Bone marrow (tissue), 2 donors: ENCODE measurements at regions not wholly inside any gene's neighbourhood (a gene's known extent, or its start where the extent isn't known, plus 50 kb on each side); places are given as distances from the start of the nearest gene placed in this dataset.

ENCODE experiments used
- DNase-seq, 2 donors: peaks; one replicate each; lab custom pipeline; 2025; lab: John Stamatoyannopoulos, UW

DNA sequence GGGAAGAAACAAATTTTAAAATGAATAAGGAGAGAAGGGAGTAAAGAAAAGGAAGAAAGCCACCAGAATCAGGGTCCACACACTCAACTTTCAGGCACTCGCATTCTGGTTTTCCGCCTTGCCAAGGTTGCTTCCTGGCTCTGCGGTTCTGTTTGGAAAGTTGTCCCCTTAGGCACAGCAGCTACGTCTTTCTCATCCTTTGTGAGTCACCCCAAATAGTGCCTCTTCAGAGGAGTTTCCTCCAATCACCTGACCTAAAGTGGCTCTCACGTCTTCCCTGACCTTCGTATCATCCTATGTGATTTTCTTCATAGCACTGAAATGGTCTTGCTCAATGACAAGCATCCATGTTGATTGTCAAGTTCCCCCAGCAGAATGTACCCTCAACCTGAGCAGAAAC, 99.5 kb upstream of the TMCC3 start:
- DNase-seq = no peak

GRCh38 chr12:94749455-94749854, 99.1 kb upstream of the TMCC3 start:
- DNase-seq = no peak

DNA sequence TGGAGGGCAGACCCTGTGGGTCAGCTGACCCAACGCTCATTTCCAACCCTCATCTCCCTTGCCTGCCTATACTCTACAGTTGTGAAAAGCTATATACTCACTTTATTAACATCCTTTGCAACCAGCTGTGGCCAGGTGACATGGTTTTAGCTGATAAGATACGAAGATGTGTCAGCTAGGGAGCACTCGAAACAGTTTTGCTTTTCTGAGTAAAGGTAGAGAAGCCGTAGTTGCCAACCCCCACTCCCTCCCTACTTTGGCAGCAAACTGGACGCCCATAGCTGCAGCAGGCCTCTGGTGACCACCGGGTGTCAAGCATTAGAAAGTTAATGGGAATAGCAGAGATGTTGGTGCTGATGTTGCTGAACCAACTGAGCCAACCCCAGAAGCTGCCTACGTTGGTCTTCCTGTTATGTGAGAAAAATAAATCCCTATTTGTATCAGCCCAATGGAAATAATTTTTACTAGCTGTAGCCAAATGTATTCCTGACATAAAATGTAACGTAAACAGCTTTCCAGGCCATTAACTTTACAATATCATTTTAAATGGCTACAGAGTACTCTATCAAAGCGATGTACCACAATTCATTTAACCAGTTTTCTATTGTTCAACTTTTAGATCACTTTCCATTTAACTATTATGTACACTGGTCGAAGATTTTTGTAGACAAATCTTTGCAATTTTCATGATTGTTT, 98.5 kb upstream of the TMCC3 start:
- no peak for DNase-seq

GRCh38 chr12:94745562-94745961, 95.2 kb upstream of the TMCC3 start:
- DNase-seq = no peak

GRCh38 chr12:94743174-94743573, 92.8 kb upstream of the TMCC3 start:
- DNase-seq = no peak

- DNase-seq = no peak
Observed at GRCh38 chr12:94740601-94741362, 90.4 kb upstream of the TMCC3 start.

GRCh38 chr12:94736820-94737219, 86.5 kb upstream of the TMCC3 start:
- DNase-seq = no peak

DNA sequence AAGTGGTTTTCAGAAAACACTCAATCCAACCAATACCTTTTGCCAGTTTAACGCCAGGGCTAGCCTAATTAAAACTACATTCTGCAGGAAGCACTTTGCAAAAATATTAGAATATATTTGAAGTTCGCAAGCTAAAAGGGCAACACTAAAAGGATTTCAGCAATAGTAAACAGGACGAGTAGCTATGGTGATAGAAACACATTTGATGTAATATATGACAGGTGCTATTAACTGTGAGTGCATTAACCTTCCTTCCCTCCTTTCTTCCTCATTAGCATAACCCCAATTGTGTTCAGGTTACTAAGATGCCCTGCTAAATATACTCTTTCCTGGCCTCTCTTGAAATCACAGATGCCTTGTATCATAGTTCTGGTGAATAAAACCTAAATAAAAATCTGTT, 85.6 kb upstream of the TMCC3 start:
- no peak for DNase-seq

- no peak for DNase-seq
Observed at GRCh38 chr12:94733727-94734126, 83.4 kb upstream of the TMCC3 start.

DNA sequence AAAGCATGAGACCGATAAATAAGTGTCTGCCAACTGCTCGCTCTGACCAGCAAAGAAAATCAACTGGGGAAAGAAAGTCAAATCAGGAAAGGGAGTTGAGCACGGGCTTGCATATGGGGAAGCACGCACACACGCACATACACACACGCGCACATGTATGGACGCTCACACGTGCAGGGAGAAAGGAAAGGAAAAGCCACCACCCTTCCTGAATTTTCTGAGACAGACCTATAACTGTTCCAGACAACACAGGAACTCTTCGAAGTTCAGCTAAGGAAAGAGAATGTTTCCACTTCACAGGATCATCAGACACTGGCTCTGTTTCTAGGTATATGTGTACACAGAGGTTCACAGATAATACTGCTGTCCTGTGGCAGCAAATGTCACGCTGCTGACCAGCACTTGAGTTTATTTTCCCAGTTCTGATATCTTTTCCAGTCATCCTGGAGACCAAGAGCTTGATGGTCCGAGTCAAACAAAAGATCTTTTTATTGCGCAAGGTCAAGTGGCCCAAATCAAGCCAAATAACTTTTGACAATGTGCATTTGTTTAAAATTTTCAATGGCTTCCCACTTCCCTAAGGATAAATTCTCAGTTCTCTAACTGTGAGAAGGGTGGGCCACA, 82.1 kb upstream of the TMCC3 start:
- no peak for DNase-seq

DNA sequence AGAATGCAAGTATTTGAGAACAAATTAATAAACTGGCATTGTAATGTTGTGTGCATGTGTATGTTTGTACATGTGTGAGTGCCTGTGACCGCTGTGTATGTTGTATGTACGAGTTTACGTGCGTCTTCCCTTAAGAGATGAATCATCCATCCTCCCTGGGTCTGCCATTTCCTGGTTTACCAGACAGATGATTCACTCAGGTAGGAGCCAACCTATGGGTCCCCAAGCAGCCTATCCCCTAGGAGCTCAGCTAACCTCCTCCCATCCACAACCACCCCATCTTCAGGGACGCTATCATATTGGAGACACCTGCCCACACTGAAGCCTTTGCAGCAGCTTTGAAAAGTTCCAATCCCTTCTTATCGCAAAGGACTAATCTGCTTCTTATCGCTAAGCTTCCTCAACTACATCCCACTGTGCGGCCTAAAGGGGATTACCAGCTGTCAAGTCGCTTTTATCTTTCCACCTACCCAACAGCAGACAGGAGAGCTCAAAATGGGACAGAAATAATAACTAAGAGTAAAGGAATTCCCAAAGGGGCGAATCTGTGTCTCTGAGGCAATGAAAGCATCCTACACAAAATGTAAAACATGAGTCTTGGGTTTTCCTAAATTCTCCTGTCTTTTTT, 81.5 kb upstream of the TMCC3 start:
- DNase-seq = no peak

DNA sequence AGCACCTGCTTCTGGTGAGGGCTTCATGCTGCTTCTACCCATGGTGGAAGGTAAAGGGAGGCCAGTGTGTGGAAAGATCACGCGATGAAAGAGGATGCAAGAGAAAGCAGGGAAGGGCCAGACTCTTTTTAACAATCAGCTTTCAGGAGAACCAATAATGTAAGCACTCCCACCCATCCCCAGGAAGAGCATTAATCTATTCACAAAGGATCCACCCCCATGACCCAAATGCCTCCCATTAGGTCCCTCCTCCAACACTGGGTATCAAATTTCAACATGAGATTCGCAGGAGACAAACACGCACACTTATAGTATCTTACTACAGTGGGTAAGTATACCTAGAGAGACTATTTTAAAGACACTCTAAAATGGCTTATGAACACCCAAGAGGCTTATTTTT, 80.5 kb upstream of the TMCC3 start:
- no peak for DNase-seq

DNA sequence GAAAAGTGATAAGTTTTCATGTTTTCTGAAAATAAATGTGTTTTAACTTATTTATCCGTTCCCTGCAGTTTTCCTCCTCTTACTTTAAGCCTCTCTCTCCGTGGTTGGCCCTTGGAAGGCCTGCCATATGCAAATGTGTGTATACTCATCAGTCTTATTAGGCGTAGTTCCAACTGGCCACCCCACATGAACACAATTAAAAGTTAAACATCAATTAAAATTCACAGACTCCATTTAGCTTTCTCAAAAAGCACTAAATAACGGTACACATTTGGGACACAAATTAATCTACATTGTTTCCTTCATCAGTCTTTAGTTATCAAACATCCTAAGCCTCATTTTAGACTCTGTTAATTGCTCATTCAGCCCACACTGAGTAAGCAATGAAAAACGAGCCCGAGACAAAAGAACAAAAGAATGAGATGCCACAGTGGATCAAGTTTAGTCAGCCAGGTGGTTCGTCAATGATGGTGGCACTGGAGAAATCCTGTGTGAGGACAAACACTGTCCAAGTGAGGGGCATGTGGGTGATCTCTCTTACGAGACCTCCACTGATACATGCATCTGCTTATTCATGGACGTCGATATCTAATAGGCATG, 76.0 kb upstream of the TMCC3 start:
- DNase-seq = no peak

DNA sequence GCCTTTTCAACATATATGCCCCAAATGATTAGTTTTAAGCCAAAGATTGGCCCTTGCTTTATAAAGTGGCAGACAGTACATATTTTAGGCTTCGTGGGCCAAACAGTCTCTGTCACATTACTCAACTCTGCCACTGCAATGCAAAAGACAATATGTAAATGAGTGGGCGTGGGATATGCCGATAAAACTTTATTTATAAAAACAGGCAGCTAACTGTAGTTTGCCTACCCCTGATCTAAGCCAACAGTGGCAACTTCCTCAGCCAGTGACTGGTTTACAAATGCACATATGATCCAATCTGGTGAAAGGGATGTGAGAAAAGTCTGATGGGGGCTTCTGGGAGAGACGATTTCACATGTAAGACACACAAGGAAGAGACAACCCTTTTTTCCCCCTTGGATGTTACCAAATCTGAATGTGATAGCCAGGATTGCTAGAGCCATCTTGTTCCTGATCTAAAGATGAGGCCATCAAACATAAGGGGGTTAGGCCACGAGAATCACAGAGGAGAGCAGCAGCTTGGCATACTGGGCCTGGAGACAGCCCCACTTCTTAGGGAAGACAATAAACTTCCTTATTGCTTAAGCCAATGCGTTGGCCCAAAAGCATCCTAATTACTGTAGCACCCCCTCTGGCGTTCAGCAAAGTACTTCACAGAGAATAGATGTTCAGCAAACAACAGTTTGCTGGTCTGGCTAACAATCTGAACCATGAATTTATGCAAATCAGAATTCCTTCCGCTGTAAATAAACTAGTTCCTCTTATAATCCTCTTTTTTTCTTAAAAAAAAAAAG, 75.2 kb upstream of the TMCC3 start:
- peak in 1 of 2 donors; percentile 6 for DNase-seq

DNA sequence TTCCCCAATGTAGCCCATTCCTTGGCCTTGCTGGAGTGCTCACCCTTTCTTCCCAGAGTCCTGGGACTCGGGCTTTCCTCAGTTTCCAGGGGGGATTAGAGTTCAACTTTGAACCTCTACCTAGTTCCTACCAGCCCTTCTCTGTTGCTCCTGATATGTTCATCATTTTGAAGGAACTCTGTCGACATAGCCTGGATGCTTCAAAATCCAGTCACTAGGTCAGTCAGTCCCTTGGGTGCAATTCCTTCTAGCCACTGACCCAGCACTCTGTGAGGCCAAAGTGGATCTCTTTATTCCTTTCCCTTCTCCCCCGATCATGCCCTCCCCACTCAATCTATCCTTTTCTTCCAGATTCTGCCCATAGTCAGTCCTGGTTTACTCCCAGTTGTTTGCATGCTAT, 72.3 kb upstream of the TMCC3 start:
- no peak for DNase-seq

DNA sequence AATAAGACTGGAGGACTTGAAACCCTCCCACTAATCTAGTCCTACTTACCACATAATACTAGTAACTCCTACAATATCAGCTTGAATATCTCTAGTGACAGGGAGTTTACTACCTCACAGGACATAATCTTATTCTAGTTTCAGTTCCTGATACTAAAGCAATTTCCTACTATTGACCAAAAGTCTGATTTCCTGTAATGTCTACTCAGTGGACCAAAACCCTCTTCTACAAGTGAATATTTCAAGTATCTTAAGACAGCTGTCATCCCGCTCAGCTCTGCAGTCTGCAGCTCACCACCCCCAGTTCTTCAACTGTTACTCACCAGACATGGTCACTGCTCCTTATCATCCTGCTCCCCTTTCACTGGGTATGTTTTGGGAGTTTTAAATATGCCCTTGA, 70.8 kb upstream of the TMCC3 start:
- DNase-seq = no peak

- no peak for DNase-seq
Observed at GRCh38 chr12:94718114-94718513, 67.8 kb upstream of the TMCC3 start.

GRCh38 chr12:94717656-94718055, 67.3 kb upstream of the TMCC3 start:
- no peak for DNase-seq

DNA sequence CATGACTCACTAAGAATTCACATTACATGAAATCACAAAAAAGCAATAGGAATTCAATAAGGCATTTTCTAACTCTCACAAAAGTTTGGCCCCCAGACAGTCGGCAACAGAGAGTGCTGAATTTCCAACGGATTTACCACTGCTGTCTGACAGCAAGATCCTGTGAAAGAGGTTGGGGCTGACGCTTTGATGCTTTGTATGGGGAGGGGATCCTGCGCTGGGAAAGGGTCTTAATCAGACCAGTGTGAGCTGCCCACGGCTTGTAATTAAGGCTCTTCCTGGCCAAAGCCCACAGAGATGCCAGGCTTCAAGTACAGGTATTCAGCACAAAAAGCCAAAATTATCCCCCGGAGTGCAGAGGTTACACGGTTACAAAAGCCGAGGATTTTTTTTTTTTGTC, 66.8 kb upstream of the TMCC3 start:
- DNase-seq = no peak

DNA sequence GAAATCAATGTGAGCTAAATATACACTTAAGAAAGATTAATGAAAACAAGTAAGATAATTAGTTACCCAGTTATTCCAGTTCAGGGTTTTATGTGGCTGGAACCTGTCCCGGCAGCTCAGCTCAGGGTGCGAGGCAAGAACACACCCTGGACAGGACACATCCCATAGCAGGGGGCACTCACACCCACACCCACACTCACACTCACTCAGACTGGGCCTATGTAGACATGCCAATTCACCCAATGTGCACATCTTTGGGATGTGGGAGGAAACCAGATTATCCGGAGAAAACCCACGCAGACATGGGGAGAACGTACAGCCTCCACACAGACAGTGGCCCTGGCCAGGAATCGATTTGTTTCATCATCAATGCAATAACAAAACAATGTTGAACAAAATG, 66.0 kb upstream of the TMCC3 start:
- no peak for DNase-seq

GRCh38 chr12:94714378-94715114, 64.2 kb upstream of the TMCC3 start:
- DNase-seq = no peak
